ENCODE measurements at regions not wholly inside any gene's neighbourhood (a gene's known extent, or its start where the extent isn't known, plus 50 kb on each side); places are given as distances from the start of the nearest gene placed in this dataset.

DNA sequence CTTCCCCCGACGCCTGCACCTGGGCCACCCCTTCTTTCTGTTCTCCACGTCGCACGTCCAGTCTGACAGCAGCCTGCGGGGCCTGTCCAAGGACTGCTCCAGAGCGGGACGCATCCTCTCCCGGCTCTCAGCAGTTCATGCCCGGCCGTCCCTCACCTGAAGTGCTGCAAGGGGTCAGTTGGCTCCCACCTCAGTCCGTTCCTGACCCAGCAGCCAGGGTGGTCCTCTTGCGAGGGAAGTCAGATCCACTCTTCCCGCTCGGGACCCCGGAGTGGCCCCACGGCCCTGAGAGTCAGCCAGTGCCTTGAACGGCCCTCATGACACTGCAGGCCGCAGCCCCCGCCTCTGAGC lies 249.7 kb upstream of the IRX4 start:
- TF ChIP-seq, protein P1, sequence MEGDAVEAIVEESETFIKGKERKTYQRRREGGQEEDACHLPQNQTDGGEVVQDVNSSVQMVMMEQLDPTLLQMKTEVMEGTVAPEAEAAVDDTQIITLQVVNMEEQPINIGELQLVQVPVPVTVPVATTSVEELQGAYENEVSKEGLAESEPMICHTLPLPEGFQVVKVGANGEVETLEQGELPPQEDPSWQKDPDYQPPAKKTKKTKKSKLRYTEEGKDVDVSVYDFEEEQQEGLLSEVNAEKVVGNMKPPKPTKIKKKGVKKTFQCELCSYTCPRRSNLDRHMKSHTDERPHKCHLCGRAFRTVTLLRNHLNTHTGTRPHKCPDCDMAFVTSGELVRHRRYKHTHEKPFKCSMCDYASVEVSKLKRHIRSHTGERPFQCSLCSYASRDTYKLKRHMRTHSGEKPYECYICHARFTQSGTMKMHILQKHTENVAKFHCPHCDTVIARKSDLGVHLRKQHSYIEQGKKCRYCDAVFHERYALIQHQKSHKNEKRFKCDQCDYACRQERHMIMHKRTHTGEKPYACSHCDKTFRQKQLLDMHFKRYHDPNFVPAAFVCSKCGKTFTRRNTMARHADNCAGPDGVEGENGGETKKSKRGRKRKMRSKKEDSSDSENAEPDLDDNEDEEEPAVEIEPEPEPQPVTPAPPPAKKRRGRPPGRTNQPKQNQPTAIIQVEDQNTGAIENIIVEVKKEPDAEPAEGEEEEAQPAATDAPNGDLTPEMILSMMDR (IDR thresholded peaks at IDR 0.05; ENCODE audit: low read depth, low read length): no peak
- no peak for TF ChIP-seq EZH2phosphoT487 (IDR thresholded peaks at IDR 0.05; ENCODE audit: low read depth)

Data from OCI-LY3 (cell line).